ENCODE measurements at regions not wholly inside any gene's neighbourhood (a gene's known extent, or its start where the extent isn't known, plus 50 kb on each side); places are given as distances from the start of the nearest gene placed in this dataset.

DNA sequence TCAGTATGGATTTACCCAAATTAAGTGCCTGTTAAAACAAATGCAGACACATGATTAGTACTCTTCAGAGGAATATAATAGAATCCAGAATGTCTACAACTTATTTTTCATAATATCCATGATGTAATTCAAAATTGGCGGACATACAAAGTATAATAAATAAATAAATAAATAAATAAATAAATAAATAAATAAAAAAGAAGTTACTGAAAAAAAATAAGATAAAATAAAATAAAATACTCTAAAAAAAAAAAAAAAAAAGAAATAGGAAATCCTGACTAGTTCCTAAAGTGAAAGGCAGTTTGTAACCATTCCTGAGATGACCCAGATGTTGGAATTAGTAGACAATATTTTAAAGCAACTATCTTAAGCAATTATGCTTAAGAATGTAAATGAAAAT lies 219.0 kb upstream of the SPAG17 start:
- H3K4me1 ChIP-seq (ENCODE audit: control insufficient read depth, low read length), result no peaks in the 10 kb centered on the region
- H3K36me3 ChIP-seq (ENCODE audit: control insufficient read depth, low read length), result no peaks in the 10 kb centered on the region

DNA sequence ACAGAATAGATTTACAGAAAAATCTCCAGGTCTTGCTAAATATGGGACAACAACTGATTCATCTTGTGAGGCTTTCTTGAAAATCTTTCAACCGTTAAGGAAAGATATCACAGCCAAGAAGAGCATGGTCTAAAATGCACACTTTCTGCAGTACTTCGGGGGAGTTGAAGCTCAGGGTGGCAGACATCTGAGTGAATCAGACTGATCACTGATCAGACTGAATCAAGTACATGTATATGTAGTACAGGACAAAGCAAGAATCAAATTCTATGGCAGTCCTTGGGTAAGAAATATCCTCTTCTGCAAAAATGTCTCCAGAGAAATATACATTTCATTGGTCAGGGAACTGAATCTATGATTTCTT lies 212.4 kb upstream of the SPAG17 start:
- Histone ChIP-seq H3K27ac (ENCODE audit: low read depth, low read length) (no peak overlapping the region), H3K9me2 (replicated peaks; ENCODE audit: control insufficient read depth, low read length) (0 out of 2 replicates have a peak, but pooled peaks cover 3% of the 10 kb centered on the region), H4K20me1 (ENCODE audit: control insufficient read depth, insufficient read depth, low read depth, low read length) (no peaks in the 10 kb centered on the region), H3F3A (ENCODE audit: control insufficient read depth, insufficient read depth) (no peaks in the 10 kb centered on the region), H3K27me3 (ENCODE audit: control insufficient read depth, low read length) (no peaks in the 10 kb centered on the region), H3K4me2 (ENCODE audit: low read length) (no peak overlapping the region), H3K4me1 (ENCODE audit: control insufficient read depth, low read length) (no peaks in the 10 kb centered on the region), H3K36me3 (ENCODE audit: control insufficient read depth, low read length) (no peaks in the 10 kb centered on the region), H3K9me3 (ENCODE audit: control insufficient read depth, insufficient read depth, low read length) (no peaks in the 10 kb centered on the region), H3K4me3 (ENCODE audit: low read length) (no peak overlapping the region), H3K79me2 (ENCODE audit: control insufficient read depth, low read length) (no peaks in the 10 kb centered on the region)
- TF ChIP-seq EZH2phosphoT487 (IDR thresholded peaks at IDR 0.05; ENCODE audit: borderline replicate concordance, low read length) (no peak), CTCF (IDR thresholded peaks at IDR 0.05; ENCODE audit: low read depth, low read length, poor library complexity, severe bottlenecking) (no peak)

More for the DNA sequence above, 219.0 kb upstream of the SPAG17 start:
- no peaks in the 10 kb centered on the region for H3K79me2 ChIP-seq (ENCODE audit: control insufficient read depth, low read length)
- H3K27me3 ChIP-seq (ENCODE audit: control insufficient read depth, low read length), result no peaks in the 10 kb centered on the region
- no peak overlapping the region for H3K4me2 ChIP-seq (ENCODE audit: low read length)
- TF ChIP-seq CTCF (IDR thresholded peaks at IDR 0.05; ENCODE audit: low read depth, low read length, poor library complexity, severe bottlenecking) (no peak), EZH2phosphoT487 (IDR thresholded peaks at IDR 0.05; ENCODE audit: borderline replicate concordance, low read length) (no peak)
- no peaks in the 10 kb centered on the region for H3K9me3 ChIP-seq (ENCODE audit: control insufficient read depth, insufficient read depth, low read length)
- no peaks in the 10 kb centered on the region for H4K20me1 ChIP-seq (ENCODE audit: control insufficient read depth, insufficient read depth, low read depth, low read length)
- 0 out of 2 replicates have a peak, but pooled peaks cover 3% of the 10 kb centered on the region for H3K9me2 ChIP-seq (replicated peaks; ENCODE audit: control insufficient read depth, low read length)
- no peaks in the 10 kb centered on the region for H3F3A ChIP-seq (ENCODE audit: control insufficient read depth, insufficient read depth)
- no peak overlapping the region for H3K4me3 ChIP-seq (ENCODE audit: low read length)
- H3K27ac ChIP-seq (ENCODE audit: low read depth, low read length), result no peak overlapping the region

- H3K36me3 ChIP-seq (ENCODE audit: control insufficient read depth, low read length), result no peaks in the 10 kb centered on the region
- H3K9me3 ChIP-seq (ENCODE audit: control insufficient read depth, insufficient read depth, low read length), result no peaks in the 10 kb centered on the region
- no peaks in the 10 kb centered on the region for H3K79me2 ChIP-seq (ENCODE audit: control insufficient read depth, low read length)
Observed at GRCh38 chr1:118396829-118397495, 211.9 kb upstream of the SPAG17 start.

More at GRCh38 chr1:118396829-118397495, 211.9 kb upstream of the SPAG17 start:
- H3F3A ChIP-seq (ENCODE audit: control insufficient read depth, insufficient read depth), result no peaks in the 10 kb centered on the region
- H3K4me3 ChIP-seq (ENCODE audit: low read length), result no peak overlapping the region
- H3K4me1 ChIP-seq (ENCODE audit: control insufficient read depth, low read length), result no peaks in the 10 kb centered on the region
- no peak overlapping the region for H3K27ac ChIP-seq (ENCODE audit: low read depth, low read length)
- no peaks in the 10 kb centered on the region for H4K20me1 ChIP-seq (ENCODE audit: control insufficient read depth, insufficient read depth, low read depth, low read length)
- H3K9me2 ChIP-seq (replicated peaks; ENCODE audit: control insufficient read depth, low read length), result 0 out of 2 replicates have a peak, but pooled peaks cover under 1% of the 10 kb centered on the region
- H3K4me2 ChIP-seq (ENCODE audit: low read length), result no peak overlapping the region
- no peaks in the 10 kb centered on the region for H3K27me3 ChIP-seq (ENCODE audit: control insufficient read depth, low read length)
- no peak for TF ChIP-seq EZH2phosphoT487 (IDR thresholded peaks at IDR 0.05; ENCODE audit: borderline replicate concordance, low read length)
- no peak for TF ChIP-seq CTCF (IDR thresholded peaks at IDR 0.05; ENCODE audit: low read depth, low read length, poor library complexity, severe bottlenecking)
